H1 (cell line): ENCODE measurements at regions not wholly inside any gene's neighbourhood (a gene's known extent, or its start where the extent isn't known, plus 50 kb on each side); places are given as distances from the start of the nearest gene placed in this dataset.

Source experiments
- CTCF ChIA-PET: fragments of 300-600 bp; sonication (Branson Sonifier 250); formaldehyde crosslinking; loops from one replicate; lab custom pipeline; 2021; ENCODE audit not compliant: partially characterized antibody; lab: Charles Lee
- POLR2A ChIA-PET: fragments of 300-600 bp; sonication (Branson Sonifier 250); formaldehyde crosslinking; loops from one replicate; lab custom pipeline; 2021; ENCODE audit warnings: inconsistent platforms; ENCODE audit not compliant: partially characterized antibody; lab: Charles Lee
- DNase-seq, 2 experiments: peaks; one replicate each; pipeline versions ENCODE4 v3.0.0 to v3.0.0-alpha.2; 2010 to 2022; ENCODE audit warnings: low spot score in 2 of 2, low read depth in 1 of 2, mixed read lengths in 1 of 2
- FAIRE-seq: peaks from 2 replicates; lab custom pipeline; 2011; peaks lifted over from hg19 to GRCh38; lab: Jason Lieb, UNC
- H2AFZ ChIP-seq: 2 replicates; pipeline ENCODE4 v1.8.1; 2012; ENCODE audit warnings: low read length, inconsistent platforms
- H2AK5ac ChIP-seq: 2 replicates; pipeline ENCODE4 v1.6.1; 2013; ENCODE audit warnings: low read depth, low read length
- H2BK120ac ChIP-seq: replicated peaks from 2 replicates; pipeline ENCODE3; 2013; ENCODE audit warnings: low read depth, low read length, inconsistent platforms
- H2BK12ac ChIP-seq: 2 replicates; pipeline ENCODE4 v1.6.1; 2013; ENCODE audit warnings: low read depth, low read length
- H2BK15ac ChIP-seq: 2 replicates; pipeline ENCODE4 v1.6.1; 2013; ENCODE audit warnings: low read length
- H2BK20ac ChIP-seq: 2 replicates; pipeline ENCODE4 v1.6.1; 2013; ENCODE audit warnings: low read length
- H2BK5ac ChIP-seq: 2 replicates; pipeline ENCODE4 v1.6.1; 2013; ENCODE audit warnings: low read depth, low read length
- H3K14ac ChIP-seq: 2 replicates; pipeline ENCODE4 v1.6.1; 2013; ENCODE audit warnings: inconsistent platforms; ENCODE audit not compliant: insufficient read length
- H3K18ac ChIP-seq: 2 replicates; pipeline ENCODE4 v1.6.1; 2013; ENCODE audit warnings: low read length; ENCODE audit errors: extremely low read depth
- H3K23ac ChIP-seq: 2 replicates; pipeline ENCODE4 v1.6.1; 2013; ENCODE audit warnings: inconsistent platforms; ENCODE audit not compliant: insufficient read length
- H3K23me2 ChIP-seq: 2 replicates; pipeline ENCODE4 v1.6.1; 2013; ENCODE audit warnings: low read depth, low read length
- H3K27ac ChIP-seq: 2 replicates; pipeline ENCODE4 v1.6.1; 2011; ENCODE audit warnings: low read depth, low read length, inconsistent platforms
- H3K27me3 ChIP-seq, 4 experiments: replicated peaks in 1 of 4; 1 replicate in 1 of 4; 2 replicates in 3 of 4; pipeline versions ENCODE4 v1.6.1 to v1.8.1; 2011 to 2013; ENCODE audit warnings: low read length in 3 of 4, mild to moderate bottlenecking in 3 of 4, inconsistent platforms in 2 of 4, mixed read lengths in 2 of 4, moderate library complexity in 1 of 4; ENCODE audit not compliant: control insufficient read depth in 3 of 4, insufficient read depth in 3 of 4; ENCODE audit errors: extremely low read depth in 1 of 4
- H3K36me3 ChIP-seq, 4 experiments: 2 replicates each; pipeline versions ENCODE4 v1.6.1 to v1.8.1; 2011 to 2013; ENCODE audit warnings: mild to moderate bottlenecking in 4 of 4, low read length in 3 of 4, moderate library complexity in 2 of 4, control low read depth in 1 of 4, inconsistent platforms in 1 of 4; ENCODE audit not compliant: insufficient read depth in 4 of 4, control insufficient read depth in 2 of 4
- H3K4ac ChIP-seq: replicated peaks from 2 replicates; pipeline ENCODE3; 2013; ENCODE audit warnings: low read length, low read depth, mixed read lengths, inconsistent platforms; ENCODE audit not compliant: insufficient read length
- H3K4me1 ChIP-seq, 4 experiments: replicated peaks in 1 of 4; 1 replicate in 1 of 4; 2 replicates in 3 of 4; pipeline versions ENCODE4 v1.6.1 to v1.8.1; 2011 to 2013; ENCODE audit warnings: low read length in 3 of 4, inconsistent platforms in 2 of 4, mixed read lengths in 1 of 4; ENCODE audit not compliant: insufficient read depth in 4 of 4, control insufficient read depth in 3 of 4
- H3K4me2 ChIP-seq, 2 experiments: 2 replicates each; pipeline versions ENCODE4 v1.6.1 to v1.8.1; 2011 to 2013; ENCODE audit warnings: low read depth in 2 of 2, low read length in 2 of 2, control low read depth in 1 of 2, inconsistent platforms in 1 of 2, mild to moderate bottlenecking in 1 of 2; ENCODE audit not compliant: insufficient read depth in 1 of 2
- H3K4me3 ChIP-seq, 4 experiments: fragments of 200-600, 300-600 bp in 1 of 4; sonication (generic), shearing (Covaris generic), sonication (Bioruptor Twin) in 1 of 4; 2 replicates each; pipeline versions ENCODE4 v1.5.1 to v1.8.1; 2011 to 2016; ENCODE audit warnings: low read length in 4 of 4, low read depth in 3 of 4, control low read depth in 2 of 4, inconsistent platforms in 2 of 4, mild to moderate bottlenecking in 2 of 4, mixed read lengths in 1 of 4, moderate library complexity in 1 of 4; ENCODE audit not compliant: insufficient read depth in 2 of 4; ENCODE audit errors: extremely low read depth in 1 of 4
- H3K56ac ChIP-seq: replicated peaks from 2 replicates; pipeline ENCODE3; 2013; ENCODE audit warnings: low read depth, mild to moderate bottlenecking, mixed read lengths, low read length, inconsistent platforms; ENCODE audit not compliant: insufficient read length
- H3K79me1 ChIP-seq: 2 replicates; pipeline ENCODE4 v1.6.1; 2013; ENCODE audit warnings: low read depth, low read length, control low read depth
- H3K79me2 ChIP-seq, 2 experiments: 2 replicates each; pipeline versions ENCODE4 v1.6.1 to v1.8.1; 2012 to 2013; ENCODE audit warnings: low read length in 2 of 2, mild to moderate bottlenecking in 2 of 2, inconsistent platforms in 1 of 2; ENCODE audit not compliant: insufficient read depth in 2 of 2, control insufficient read depth in 1 of 2
- H3K9ac ChIP-seq, 4 experiments: replicated peaks in 1 of 4; 1 replicate in 1 of 4; 2 replicates in 3 of 4; pipeline versions ENCODE4 v1.6.1 to v1.8.1; 2011 to 2013; ENCODE audit warnings: low read depth in 3 of 4, low read length in 3 of 4, control low read depth in 2 of 4, mild to moderate bottlenecking in 2 of 4, moderate library complexity in 2 of 4, inconsistent platforms in 1 of 4; ENCODE audit errors: extremely low read depth in 1 of 4
- H3K9me3 ChIP-seq, 2 experiments: 2 replicates each; pipeline versions ENCODE4 v1.6.1 to v1.8.1; 2012 to 2013; ENCODE audit warnings: mild to moderate bottlenecking in 2 of 2, moderate library complexity in 2 of 2, control low read depth in 1 of 2, inconsistent platforms in 1 of 2, low read depth in 1 of 2, low read length in 1 of 2, mixed read lengths in 1 of 2; ENCODE audit not compliant: insufficient read depth in 2 of 2
- H4K20me1 ChIP-seq, 2 experiments: replicated peaks in 1 of 2; 2 replicates each; pipeline versions ENCODE3 to v1.8.1; 2011 to 2013; ENCODE audit warnings: inconsistent platforms in 2 of 2, low read length in 2 of 2, mild to moderate bottlenecking in 1 of 2; ENCODE audit not compliant: insufficient read depth in 2 of 2, control insufficient read depth in 1 of 2
- H4K5ac ChIP-seq: 2 replicates; pipeline ENCODE4 v1.6.1; 2013; ENCODE audit warnings: low read length, low read depth, mixed read lengths, inconsistent platforms; ENCODE audit not compliant: insufficient read length
- H4K8ac ChIP-seq: 2 replicates; pipeline ENCODE4 v1.8.0; 2013; ENCODE audit warnings: mild to moderate bottlenecking, moderate library complexity, low read length, inconsistent platforms; ENCODE audit not compliant: insufficient read depth; ENCODE audit errors: extremely low read depth
- H4K91ac ChIP-seq: replicated peaks from 2 replicates; pipeline ENCODE3; 2013; ENCODE audit warnings: low read length, mixed read lengths, inconsistent platforms; ENCODE audit not compliant: insufficient read length
- SIRT6 ChIP-seq: IDR thresholded peaks from one replicate; pipeline ENCODE4 v1.7.1; 2012; ENCODE audit warnings: low read length, inconsistent platforms
- WGBS, 2 experiments: shearing (Covaris generic) in 1 of 2; methylation state at CpG; one replicate each; pipeline versions ENCODE4 v1.1.6 to v1.1.7; 2013 to 2015; ENCODE audit warnings: low lambda C conversion rate in 2 of 2, mixed read lengths in 2 of 2, inconsistent platforms in 1 of 2, low coverage in 1 of 2, missing lambda C conversion rate in 1 of 2; ENCODE audit not compliant: insufficient replicate concordance in 2 of 2, insufficient coverage in 1 of 2, insufficient read length in 1 of 2; ENCODE audit errors: extremely low coverage in 1 of 2, missing lambda C conversion rate in 1 of 2; 5-methylcytosine and 5-hydroxymethylcytosine counted together
- TF ChIP-seq, protein P1 (sequence below): IDR thresholded peaks from 2 replicates; pipeline ENCODE4 v1.6.1; 2012; ENCODE audit warnings: inconsistent platforms

- Histone ChIP-seq H4K8ac (no peak overlapping the region), H4K20me1 (no peaks in the 10 kb centered on the region), H3K79me1 (no peaks in the 10 kb centered on the region), H2BK12ac (peak overlapping the region; percentile 78; the same call in 1 of the 2 replicates), H2BK5ac (no peak overlapping the region), H3K27ac (no peak overlapping the region), H2AFZ (no peak overlapping the region), H3K14ac (no peak overlapping the region), H2BK15ac (no peak overlapping the region), H3K79me2 (no peaks in the 10 kb centered on the region), H3K9me3 (peaks cover 0 to 4% of the 10 kb centered on the region in 2 experiments; a peak in 2 of 4 replicates), H3K9ac (no peak overlapping the region), H3K18ac (no peak overlapping the region), H3K27me3 (no peaks in the 10 kb centered on the region), H3K56ac (no peak overlapping the region), H3K4me2 (no peak overlapping the region), H3K23ac (no peak overlapping the region), H3K36me3 (no peaks in the 10 kb centered on the region), H4K5ac (no peak overlapping the region), H3K4me3 (no peak overlapping the region), H3K23me2 (no peaks in the 10 kb centered on the region), H4K91ac (no peak overlapping the region), H3K4me1 (peaks cover 4 to 6% (median 5%) of the 10 kb centered on the region in 4 experiments; a peak in 5 of 7 replicates), H2AK5ac (no peak overlapping the region), H2BK120ac (no peak overlapping the region), H2BK20ac (peak overlapping the region; percentile 84; the same call in 1 of the 2 replicates), H3K4ac (no peak overlapping the region)
- whole genome bisulfite sequencing, 2 experiments = 86% methylated on average over 9 of the region's 9 CpGs; no CpG with 5 or more reads in 1 of the 2 experiments
- DNase-seq (no peak), FAIRE-seq (no peak)
- ChIA-PET CTCF (interaction anchor here (0.6 to 1.8 kb wide), 4 partner anchors 39 to 248 kb away, joined by 3 to 6 read pairs (median 3); no protein-coding TSS in a partner anchor), POLR2A (interaction anchor here (1.1 kb wide), 1 partner anchor 12 kb away, joined by 4 read pairs; no protein-coding TSS in a partner anchor)
- TF ChIP-seq, protein P1, sequence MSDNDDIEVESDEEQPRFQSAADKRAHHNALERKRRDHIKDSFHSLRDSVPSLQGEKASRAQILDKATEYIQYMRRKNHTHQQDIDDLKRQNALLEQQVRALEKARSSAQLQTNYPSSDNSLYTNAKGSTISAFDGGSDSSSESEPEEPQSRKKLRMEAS = peak; percentile 4; the same call in 1 of the 2 replicates
- no peak for TF ChIP-seq SIRT6
Observed at GRCh38 chr9:105116052-105116868, 128.2 kb upstream of the SLC44A1 start.
